GM19463 (cell line): ENCODE measurements at regions not wholly inside any gene's neighbourhood (a gene's known extent, or its start where the extent isn't known, plus 50 kb on each side); places are given as distances from the start of the nearest gene placed in this dataset.
"Not testable (repeated sequence)": the region's sequence is repeated elsewhere in the genome, so short reads cannot be mapped to it uniquely, and the experiment has no call there.

Experiments
- ATAC-seq: cut with Tn5 transposase; IDR thresholded peaks from one replicate; pipeline ENCODE4 v1.9.1; 2021; ENCODE audit warnings: mild to moderate bottlenecking, moderate library complexity; ENCODE audit not compliant: unreplicated experiment

- ATAC-seq = no peak
Observed at GRCh38 chr16:14002416-14002990, 68.6 kb upstream of the MRTFB start.

- no peak for ATAC-seq
Observed at GRCh38 chr16:14003074-14003570, 68.0 kb upstream of the MRTFB start.

GRCh38 chr16:14004031-14004728 lies 66.9 kb upstream of the MRTFB start:
- ATAC-seq = no peak

DNA sequence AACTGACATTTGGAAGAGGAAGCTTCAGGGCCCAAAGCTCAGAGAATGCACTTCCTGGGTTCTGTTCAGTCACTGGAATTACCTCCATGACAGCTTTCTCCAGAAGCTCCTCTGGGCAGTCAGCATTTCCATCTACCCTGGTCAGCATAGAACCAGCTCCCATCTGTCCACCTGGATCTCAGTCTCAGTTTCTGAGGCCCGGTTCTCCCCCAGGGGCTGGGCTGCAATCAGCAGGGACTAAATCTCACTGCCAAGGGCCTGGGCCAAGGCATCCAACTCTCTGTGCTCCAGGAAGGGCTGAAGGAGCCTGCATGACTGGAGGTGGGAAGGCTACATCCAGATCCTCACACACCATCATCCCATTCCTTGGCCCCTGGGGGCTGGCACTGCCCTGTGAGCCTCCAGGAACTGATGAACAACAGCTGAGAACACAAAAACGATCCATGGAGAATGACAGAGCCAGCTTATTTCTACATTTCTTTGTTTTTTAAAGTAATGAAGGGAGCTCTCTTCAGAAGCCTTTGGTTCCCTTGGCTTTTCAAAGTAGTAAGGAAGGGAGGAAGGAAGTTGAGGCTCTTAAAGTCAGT lies 66.3 kb upstream of the MRTFB start:
- ATAC-seq = no peak

DNA sequence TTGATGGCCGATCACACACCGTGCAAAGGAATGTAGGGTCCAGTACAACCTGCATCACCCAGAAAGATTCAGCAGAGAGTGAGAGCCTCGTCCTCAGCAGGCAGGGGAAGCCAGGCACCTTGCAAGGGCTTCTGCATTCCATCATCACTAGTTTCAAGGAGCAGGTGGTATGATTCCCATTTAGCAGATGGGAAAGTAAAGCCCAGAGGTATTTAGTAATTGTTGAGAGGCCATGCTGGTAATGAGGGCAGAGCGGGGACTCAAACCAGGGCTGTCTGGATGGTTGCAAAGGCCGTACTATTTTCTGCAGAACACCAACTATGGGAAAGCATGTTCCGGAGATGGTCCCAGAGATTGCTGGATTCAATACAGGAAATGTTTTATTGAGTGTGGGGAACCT lies 65.8 kb upstream of the MRTFB start:
- ATAC-seq = no peak

GRCh38 chr16:14007450-14007849 lies 63.7 kb upstream of the MRTFB start:
- peak; percentile 45 for ATAC-seq

DNA sequence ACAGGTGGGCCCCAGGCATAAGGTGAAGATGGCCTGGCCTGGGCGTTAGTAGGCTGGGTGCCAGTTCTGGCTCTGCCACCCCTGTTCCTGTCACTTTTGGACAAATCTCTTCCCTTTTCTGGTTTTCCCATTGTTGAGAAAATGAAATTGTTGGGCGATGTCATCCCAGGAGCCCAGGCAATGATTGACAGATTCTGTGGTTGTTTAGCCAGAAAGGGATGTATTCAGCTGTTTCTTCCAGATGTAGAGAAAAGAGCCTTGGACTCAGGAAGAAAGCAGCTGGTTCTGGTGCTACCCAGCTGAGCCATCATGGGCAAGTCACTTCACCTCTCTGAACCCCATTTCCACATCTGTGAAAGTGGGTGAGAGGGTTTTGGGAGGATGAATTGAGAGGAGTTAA lies 60.1 kb upstream of the MRTFB start:
- no peak for ATAC-seq

GRCh38 chr16:14011846-14012245 lies 59.3 kb upstream of the MRTFB start:
- ATAC-seq = no peak

DNA sequence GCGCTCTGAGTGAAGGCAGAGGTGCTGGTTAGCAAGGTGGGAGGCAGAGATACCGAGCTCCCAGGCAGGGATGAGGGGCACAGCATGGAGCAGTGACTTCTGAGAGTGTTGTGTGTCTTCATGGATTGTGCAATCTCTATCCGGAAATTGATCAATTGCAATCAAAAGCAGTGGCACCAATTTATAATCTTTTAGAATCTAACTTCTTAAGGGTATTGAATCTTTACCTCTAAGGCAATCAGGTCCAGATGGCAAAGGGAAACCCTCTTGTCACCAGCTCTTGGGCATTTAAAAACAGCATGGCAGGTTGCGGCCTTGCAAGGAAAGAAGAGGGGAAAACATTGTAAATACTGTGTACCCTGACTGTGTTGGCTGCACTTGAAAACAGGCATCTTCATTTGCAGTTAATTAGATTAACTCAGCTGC lies 58.0 kb upstream of the MRTFB start:
- no peak for ATAC-seq

DNA sequence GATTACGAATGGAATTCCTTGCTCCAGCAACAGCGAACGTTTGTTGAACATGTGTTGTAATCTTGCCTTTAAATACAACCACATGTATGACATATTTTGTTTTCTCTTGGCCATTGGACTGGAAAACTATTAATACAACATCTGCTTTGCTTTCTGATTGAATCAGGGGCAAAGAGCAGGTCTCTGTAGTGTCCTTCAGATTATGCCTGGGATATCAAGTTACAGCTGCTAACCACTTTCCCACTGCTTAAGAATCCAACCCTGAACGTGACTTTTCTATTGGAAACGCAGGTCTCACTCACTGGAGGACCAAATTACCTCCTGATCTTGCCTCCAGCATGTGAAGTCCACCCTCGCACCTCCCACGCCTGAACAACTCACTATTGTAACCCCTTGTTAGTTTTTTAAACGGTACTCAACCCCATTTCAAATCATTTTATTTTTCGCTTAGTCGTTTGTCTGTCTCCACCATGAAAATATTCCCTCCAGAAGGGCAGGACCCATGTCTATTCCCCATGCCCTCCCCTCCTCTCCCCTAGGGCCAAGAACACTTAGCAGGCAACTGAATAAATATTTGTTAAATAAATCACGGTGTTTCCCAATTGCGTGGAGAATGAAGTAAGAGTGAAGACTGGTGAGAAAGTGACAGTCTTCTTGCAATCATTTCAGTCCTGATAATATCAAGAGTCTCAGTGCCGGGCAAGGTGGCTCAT lies 57.4 kb upstream of the MRTFB start:
- ATAC-seq = no peak

DNA sequence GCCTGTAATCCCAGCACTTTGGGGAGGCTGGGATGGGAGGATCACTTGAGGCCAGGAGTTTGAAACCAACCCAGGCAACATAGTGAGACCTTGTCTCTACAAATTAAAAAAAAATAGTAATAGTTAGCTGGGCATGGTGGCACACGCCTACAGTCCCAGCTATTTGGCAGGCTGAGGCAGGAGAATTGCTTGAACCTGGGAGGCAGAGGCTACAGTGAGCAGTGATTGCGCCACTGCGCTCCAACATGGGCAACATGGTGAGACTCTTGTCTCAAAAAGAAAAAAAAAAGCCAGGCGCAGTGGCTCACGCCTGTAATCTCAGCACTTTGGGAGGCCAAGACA lies 56.9 kb upstream of the MRTFB start:
- no peak for ATAC-seq

- ATAC-seq = no peak
Observed at GRCh38 chr16:14015033-14015432, 56.1 kb upstream of the MRTFB start.

GRCh38 chr16:14015461-14015860 lies 55.7 kb upstream of the MRTFB start:
- ATAC-seq = no peak

DNA sequence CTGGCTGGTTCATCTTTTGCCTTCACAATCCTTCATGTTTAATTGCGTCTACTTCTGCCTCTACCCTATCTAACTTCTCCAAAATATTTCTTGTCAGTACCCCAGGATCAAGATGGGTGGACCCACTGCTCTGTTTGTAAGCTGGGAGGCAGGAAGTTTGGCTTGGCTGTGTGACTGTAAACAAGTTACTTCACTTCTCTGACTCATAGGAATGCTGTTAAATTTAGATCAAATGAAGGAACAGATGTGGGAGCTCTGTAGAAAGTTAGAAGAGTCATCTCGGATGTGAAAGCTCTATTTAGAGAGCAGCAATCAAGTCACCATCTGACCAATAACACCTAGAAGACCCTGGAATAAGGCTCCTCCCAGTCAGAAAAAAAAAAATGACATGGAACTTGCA lies 55.2 kb upstream of the MRTFB start:
- ATAC-seq = no peak

DNA sequence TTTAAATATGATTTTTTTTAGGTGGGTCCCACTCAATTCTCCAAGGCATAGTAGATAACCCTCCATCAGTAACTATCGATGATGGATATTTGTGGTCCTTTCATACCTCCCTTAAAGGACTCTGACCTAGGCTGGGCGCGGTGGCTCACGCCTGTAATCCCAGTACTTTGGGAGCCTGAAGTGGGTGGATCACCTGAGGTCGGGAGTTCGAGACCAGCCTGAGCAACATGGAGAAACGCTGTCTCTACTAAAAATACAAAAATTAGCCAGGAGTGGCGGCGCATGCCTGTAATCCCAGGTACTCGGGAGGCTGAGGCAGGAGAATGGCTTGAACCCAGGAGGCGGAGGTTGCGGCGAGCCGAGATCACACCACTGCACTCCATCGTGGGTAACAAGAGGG lies 54.8 kb upstream of the MRTFB start:
- ATAC-seq = not testable (repeated sequence)

- no peak for ATAC-seq
Observed at GRCh38 chr16:14017886-14018285, 53.2 kb upstream of the MRTFB start.

- no peak for ATAC-seq
Observed at GRCh38 chr16:14018851-14019250, 52.3 kb upstream of the MRTFB start.

GRCh38 chr16:14020141-14020540 lies 51.0 kb upstream of the MRTFB start:
- ATAC-seq = no peak
